NCI-H524 treated with DMSO at 0.1 percent for 48 hours (cell line): ENCODE measurements at regions not wholly inside any gene's neighbourhood (a gene's known extent, or its start where the extent isn't known, plus 50 kb on each side); places are given as distances from the start of the nearest gene placed in this dataset.
"Not testable (repeated sequence)": the region's sequence is repeated elsewhere in the genome, so short reads cannot be mapped to it uniquely, and the experiment has no call there.

Experiments used
- DNase-seq: peaks from one replicate; lab custom pipeline; 2025; lab: John Stamatoyannopoulos, UW

- DNase-seq: no peak
Observed at GRCh38 chr3:170651260-170651845, 65.5 kb upstream of the SLC7A14 start.

GRCh38 chr3:170650557-170650956 is 64.7 kb upstream of the SLC7A14 start:
- DNase-seq: not testable (repeated sequence)

- no peak for DNase-seq
Observed at GRCh38 chr3:170644711-170645110, 58.8 kb upstream of the SLC7A14 start.

GRCh38 chr3:170643831-170644230 is 58.0 kb upstream of the SLC7A14 start:
- DNase-seq: no peak

GRCh38 chr3:170642882-170643601 is 57.2 kb upstream of the SLC7A14 start:
- DNase-seq: no peak

GRCh38 chr3:170641510-170642236 is 55.8 kb upstream of the SLC7A14 start:
- DNase-seq: no peak

GRCh38 chr3:170640737-170641171 is 54.9 kb upstream of the SLC7A14 start:
- no peak for DNase-seq

GRCh38 chr3:170638988-170639387 is 53.1 kb upstream of the SLC7A14 start:
- no peak for DNase-seq

GRCh38 chr3:170637306-170637705 is 51.4 kb upstream of the SLC7A14 start:
- DNase-seq: no peak

- no peak for DNase-seq
Observed at GRCh38 chr3:170636400-170636973, 50.6 kb upstream of the SLC7A14 start.
